B cell (primary cell): ENCODE measurements at regions not wholly inside any gene's neighbourhood (a gene's known extent, or its start where the extent isn't known, plus 50 kb on each side); places are given as distances from the start of the nearest gene placed in this dataset.

Source experiments
- ATAC-seq: fragments of 200-7000 bp; cut with Tn5 transposase; one replicate; pipeline ENCODE4 v1.10.0; 2021; ENCODE audit warnings: low read depth, mild to moderate bottlenecking, moderate number of reproducible peaks, moderate library complexity
- CTCF ChIA-PET: fragments of 350-600 bp; sonication (Branson Sonifier 250); formaldehyde crosslinking; loops from one replicate; lab custom pipeline; 2021; ENCODE audit warnings: antibody characterized with exemption, inconsistent platforms; lab: Charles Lee
- POLR2A ChIA-PET: fragments of 350-600 bp; sonication (Branson Sonifier 250); formaldehyde crosslinking; loops from one replicate; lab custom pipeline; 2021; ENCODE audit warnings: antibody characterized with exemption; lab: Charles Lee
- DNase-seq: peaks from one replicate; pipeline ENCODE4 v3.0.0; 2013
- H2AFZ ChIP-seq: 2 replicates; pipeline ENCODE4 v1.6.1; 2012; ENCODE audit warnings: mild to moderate bottlenecking, low read depth, low read length; ENCODE audit not compliant: insufficient read depth, poor library complexity, severe bottlenecking
- H3K27ac ChIP-seq, 2 donors: 1 replicate in 1 of 2; 2 replicates in 1 of 2; pipeline ENCODE4 v1.5.1; 2012 to 2013; ENCODE audit warnings: low read length in 2 of 2, mild to moderate bottlenecking in 2 of 2, moderate library complexity in 1 of 2
- H3K27me3 ChIP-seq, 4 experiments: fragments of 200-600 bp in 1 of 4; sonication (generic) in 1 of 4; replicated peaks in 1 of 4; 1 replicate in 2 of 4; 2 replicates in 2 of 4; pipeline versions ENCODE4 v1.6.1 to v1.7.0; 2013 to 2016; ENCODE audit warnings: low read length in 3 of 4, mild to moderate bottlenecking in 2 of 4, mixed read lengths in 1 of 4, moderate library complexity in 1 of 4; ENCODE audit not compliant: insufficient read depth in 4 of 4, control insufficient read depth in 3 of 4; ENCODE audit errors: control extremely low read depth in 1 of 4
- H3K36me3 ChIP-seq, 2 experiments: replicated peaks in 1 of 2; 1 replicate in 1 of 2; 2 replicates in 1 of 2; pipeline versions ENCODE4 v1.6.1 to v1.7.1; 2013; ENCODE audit warnings: low read length in 1 of 2; ENCODE audit not compliant: insufficient read depth in 2 of 2, control insufficient read depth in 1 of 2; ENCODE audit errors: control extremely low read depth in 1 of 2, extremely low read depth in 1 of 2
- H3K4me1 ChIP-seq, 2 donors: fragments of 200-600 bp in 1 of 2; sonication (generic) in 1 of 2; 1 replicate in 1 of 2; 2 replicates in 1 of 2; pipeline versions ENCODE4 v1.5.1 to v1.6.1; 2013 to 2017; ENCODE audit warnings: low read length in 2 of 2; ENCODE audit not compliant: control insufficient read depth in 2 of 2, insufficient read depth in 2 of 2
- H3K4me2 ChIP-seq: replicated peaks from 2 replicates; pipeline ENCODE3; 2012; ENCODE audit warnings: mild to moderate bottlenecking, low read depth, low read length; ENCODE audit not compliant: poor library complexity, severe bottlenecking
- H3K4me3 ChIP-seq, 5 experiments: fragments of 200-600 bp in 1 of 5; sonication (generic) in 1 of 5; 1 replicate in 3 of 5; 2 replicates in 2 of 5; pipeline versions ENCODE4 v1.5.1 to v1.7.0; 2011 to 2016; ENCODE audit warnings: low read length in 4 of 5, mild to moderate bottlenecking in 4 of 5, low read depth in 2 of 5, control low read depth in 1 of 5, moderate library complexity in 1 of 5; ENCODE audit not compliant: insufficient read depth in 1 of 5; ENCODE audit errors: control extremely low read depth in 1 of 5, extremely low read depth in 1 of 5
- H3K79me2 ChIP-seq: fragments of 200-600 bp; sonication (generic); one replicate; pipeline ENCODE4 v1.6.0; 2016; ENCODE audit warnings: low read length; ENCODE audit not compliant: control insufficient read depth, insufficient read depth
- H3K9ac ChIP-seq: fragments of 200-600 bp; sonication (generic); 2 replicates; pipeline ENCODE4 v1.6.1; 2017; ENCODE audit warnings: mild to moderate bottlenecking, low read length, moderate library complexity
- H3K9me3 ChIP-seq, 3 donors: one replicate each; pipeline versions ENCODE4 v1.6.1 to v1.7.1; 2013; ENCODE audit warnings: low read length in 2 of 3; ENCODE audit not compliant: control insufficient read depth in 2 of 3, insufficient read depth in 1 of 3; ENCODE audit errors: control extremely low read depth in 1 of 3
- H4K20me1 ChIP-seq: 2 replicates; pipeline ENCODE4 v1.6.0; 2012; ENCODE audit warnings: mild to moderate bottlenecking, low read length; ENCODE audit not compliant: insufficient read depth, control insufficient read depth, poor library complexity, severe bottlenecking
- H3K27ac Mint-ChIP-seq: one replicate; pipeline ENCODE4 v1.8.0; 2021; ENCODE audit warnings: mixed read lengths
- H3K27me3 Mint-ChIP-seq: one replicate; pipeline ENCODE4 v1.8.0; 2021; ENCODE audit warnings: mixed read lengths
- H3K4me1 Mint-ChIP-seq: one replicate; pipeline ENCODE4 v1.8.0; 2021; ENCODE audit warnings: mixed read lengths
- H3K4me3 Mint-ChIP-seq: one replicate; pipeline ENCODE4 v1.8.0; 2021; ENCODE audit warnings: mixed read lengths
- H3K9me3 Mint-ChIP-seq: one replicate; pipeline ENCODE4 v1.8.0; 2022; ENCODE audit warnings: mixed read lengths; ENCODE audit not compliant: insufficient read depth
- EZH2 ChIP-seq: IDR thresholded peaks from 2 replicates; pipeline ENCODE4 v1.6.1; 2012; ENCODE audit warnings: borderline replicate concordance, low read depth, mild to moderate bottlenecking, moderate library complexity, low read length; ENCODE audit not compliant: insufficient read depth, poor library complexity, severe bottlenecking
- WGBS: methylation state at CpG from one replicate; pipeline ENCODE4 v1.1.5; 2013; ENCODE audit warnings: missing lambda C conversion rate; ENCODE audit not compliant: insufficient coverage; 5-methylcytosine and 5-hydroxymethylcytosine counted together
- intact Hi-C: fragments of 100-400 bp; cut with micrococcal nuclease; formaldehyde crosslinking; loops from one replicate; pipeline ENCODE4 v1.10.0; 2022
- TF ChIP-seq, protein P1 (sequence below): fragments of 200-600 bp; IDR thresholded peaks from one replicate; pipeline ENCODE4 v1.8.0; 2022; ENCODE audit warnings: antibody characterized with exemption, mild to moderate bottlenecking

DNA sequence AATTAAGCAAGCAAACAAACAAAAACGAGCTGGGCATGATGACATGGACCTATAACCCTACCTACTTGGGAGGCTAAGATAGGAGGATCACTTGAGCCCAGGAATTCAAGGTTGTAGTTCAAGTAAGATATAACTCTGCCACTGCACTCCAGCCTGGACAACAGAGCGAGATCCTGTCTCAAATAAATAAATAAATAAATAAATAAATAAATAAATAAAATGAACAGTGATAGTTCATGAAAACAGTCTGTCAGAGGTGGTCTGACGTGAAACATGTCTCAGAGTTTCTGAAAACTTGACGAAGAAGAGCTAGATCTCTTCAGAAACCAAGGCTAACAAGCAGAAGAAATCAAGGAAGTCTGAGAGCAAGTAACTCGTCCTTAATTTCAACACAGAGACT lies 188.8 kb upstream of the GPC6 start:
- Histone ChIP-seq H4K20me1 (no peaks in the 10 kb centered on the region), H3K4me1 (no peaks in the 10 kb centered on the region), H3K9ac (no peak overlapping the region), H3K27me3 (no peaks in the 10 kb centered on the region), H3K27ac (no peak overlapping the region), H2AFZ (no peak overlapping the region), H3K36me3 (no peaks in the 10 kb centered on the region), H3K79me2 (no peaks in the 10 kb centered on the region), H3K4me3 (no peak overlapping the region), H3K9me3 (peaks cover 0 to 3% (median 0%) of the 10 kb centered on the region in 3 donors), H3K4me2 (no peak overlapping the region)
- 92% methylated on average over 2 of the region's 5 CpGs for WGBS
- TF ChIP-seq, protein P1, sequence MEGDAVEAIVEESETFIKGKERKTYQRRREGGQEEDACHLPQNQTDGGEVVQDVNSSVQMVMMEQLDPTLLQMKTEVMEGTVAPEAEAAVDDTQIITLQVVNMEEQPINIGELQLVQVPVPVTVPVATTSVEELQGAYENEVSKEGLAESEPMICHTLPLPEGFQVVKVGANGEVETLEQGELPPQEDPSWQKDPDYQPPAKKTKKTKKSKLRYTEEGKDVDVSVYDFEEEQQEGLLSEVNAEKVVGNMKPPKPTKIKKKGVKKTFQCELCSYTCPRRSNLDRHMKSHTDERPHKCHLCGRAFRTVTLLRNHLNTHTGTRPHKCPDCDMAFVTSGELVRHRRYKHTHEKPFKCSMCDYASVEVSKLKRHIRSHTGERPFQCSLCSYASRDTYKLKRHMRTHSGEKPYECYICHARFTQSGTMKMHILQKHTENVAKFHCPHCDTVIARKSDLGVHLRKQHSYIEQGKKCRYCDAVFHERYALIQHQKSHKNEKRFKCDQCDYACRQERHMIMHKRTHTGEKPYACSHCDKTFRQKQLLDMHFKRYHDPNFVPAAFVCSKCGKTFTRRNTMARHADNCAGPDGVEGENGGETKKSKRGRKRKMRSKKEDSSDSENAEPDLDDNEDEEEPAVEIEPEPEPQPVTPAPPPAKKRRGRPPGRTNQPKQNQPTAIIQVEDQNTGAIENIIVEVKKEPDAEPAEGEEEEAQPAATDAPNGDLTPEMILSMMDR: no peak
- TF ChIP-seq EZH2: no peak
- CTCF ChIA-PET: no interaction called here
- intact Hi-C loops: no loop called here
- H3K27me3 Mint-ChIP-seq: no peaks in the 10 kb centered on the region
- no peak overlapping the region for H3K27ac Mint-ChIP-seq
- peaks cover 7% of the 10 kb centered on the region for H3K9me3 Mint-ChIP-seq
- DNase-seq: no peak
- POLR2A ChIA-PET: no interaction called here
- H3K4me3 Mint-ChIP-seq: no peak overlapping the region
- no peaks in the 10 kb centered on the region for H3K4me1 Mint-ChIP-seq
- no peak for ATAC-seq

DNA sequence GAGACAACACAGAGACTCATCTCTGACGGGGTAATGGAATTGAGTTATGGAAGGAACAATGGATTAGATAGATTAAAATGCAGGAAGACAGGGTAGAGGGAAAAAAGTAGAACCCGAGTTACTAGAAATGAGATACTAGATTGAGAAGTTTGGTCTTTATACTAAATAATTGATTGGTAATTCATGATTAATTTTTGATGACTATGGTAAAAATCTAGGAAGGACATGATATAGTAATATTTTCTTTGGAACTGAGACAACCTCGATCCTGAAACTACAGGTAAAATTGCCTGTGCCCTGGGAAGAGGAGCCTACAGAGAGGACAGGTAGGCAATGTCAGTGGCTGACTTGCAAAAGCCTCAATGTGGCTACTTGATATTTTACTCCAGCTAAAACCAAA lies 188.4 kb upstream of the GPC6 start:
- POLR2A ChIA-PET: no interaction called here
- Histone ChIP-seq H3K4me1 (no peaks in the 10 kb centered on the region), H3K9ac (no peak overlapping the region), H3K79me2 (no peaks in the 10 kb centered on the region), H3K4me3 (no peak overlapping the region), H3K27me3 (no peaks in the 10 kb centered on the region), H2AFZ (no peak overlapping the region), H3K36me3 (no peaks in the 10 kb centered on the region), H4K20me1 (no peaks in the 10 kb centered on the region), H3K27ac (no peak overlapping the region), H3K9me3 (peaks cover 0 to 3% (median 0%) of the 10 kb centered on the region in 3 donors), H3K4me2 (no peak overlapping the region)
- intact Hi-C loops: no loop called here
- Mint-ChIP-seq H3K27me3 (no peaks in the 10 kb centered on the region), H3K27ac (no peak overlapping the region), H3K9me3 (peaks cover 7% of the 10 kb centered on the region), H3K4me3 (no peak overlapping the region), H3K4me1 (no peaks in the 10 kb centered on the region)
- ATAC-seq (no peak), DNase-seq (no peak)
- CTCF ChIA-PET: no interaction called here
- WGBS: 69% methylated on average over 2 of the region's 3 CpGs
- TF ChIP-seq, protein P1: no peak
- TF ChIP-seq EZH2: no peak
